Astrocyte of the cerebellum (primary cell): ENCODE measurements at regions not wholly inside any gene's neighbourhood (a gene's known extent, or its start where the extent isn't known, plus 50 kb on each side); places are given as distances from the start of the nearest gene placed in this dataset.

Experiments
- DNase-seq: peaks from one replicate; pipeline ENCODE4 v3.0.0-alpha.2; 2011; ENCODE audit warnings: low read depth
- H3K4me3 ChIP-seq: 2 replicates; pipeline ENCODE4 v1.5.1; 2011; ENCODE audit warnings: mild to moderate bottlenecking, low read depth, low read length, moderate library complexity
- CTCF ChIP-seq: IDR thresholded peaks from 2 replicates; pipeline ENCODE4 v1.5.1; 2012; ENCODE audit warnings: low read length, low read depth, moderate library complexity, mild to moderate bottlenecking; ENCODE audit errors: missing control alignments
- in situ Hi-C: cut with HindIII; loops from 2 replicates; pipeline ENCODE4 v1.10.0; 2017; ENCODE audit warnings: low sequenced_read_pairs

DNA sequence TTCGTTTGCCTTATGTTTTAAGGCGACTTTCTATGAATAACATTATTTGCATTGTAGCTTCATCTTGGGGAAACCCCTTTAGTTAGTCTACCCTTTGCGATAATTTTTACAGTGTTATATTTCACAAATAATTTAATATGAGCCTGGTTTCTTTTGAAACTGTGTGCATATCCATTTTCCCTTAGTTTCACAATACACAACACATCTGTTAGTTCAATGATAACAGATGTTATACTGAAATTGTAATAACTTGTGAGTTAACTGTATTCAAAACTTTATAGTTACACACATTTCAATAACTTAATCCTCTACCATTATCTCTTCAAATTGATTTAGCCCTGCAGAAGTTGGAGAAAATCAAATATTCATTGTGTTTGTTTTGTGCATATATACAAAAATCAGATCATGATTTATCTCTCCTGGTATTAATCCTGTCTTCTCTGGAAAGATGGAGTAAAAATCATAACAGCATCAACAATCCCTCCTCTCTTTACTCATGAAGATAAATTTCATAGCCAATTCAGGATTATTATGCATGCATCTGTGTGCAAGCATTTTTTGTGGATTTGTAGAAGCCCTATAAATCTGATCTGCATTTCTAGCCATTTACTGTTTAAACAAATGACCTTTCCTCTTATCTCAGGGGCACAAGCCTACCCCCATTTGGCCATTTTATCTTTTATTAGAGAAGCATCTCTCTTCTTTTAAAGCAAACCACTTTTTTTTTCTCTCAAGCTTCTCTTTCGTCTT lies 304.0 kb downstream of the VPS13C start:
- in situ Hi-C loops, result no loop called here
- DNase-seq, result no peak
- no peak overlapping the region for H3K4me3 ChIP-seq
- TF ChIP-seq CTCF, result no peak

DNA sequence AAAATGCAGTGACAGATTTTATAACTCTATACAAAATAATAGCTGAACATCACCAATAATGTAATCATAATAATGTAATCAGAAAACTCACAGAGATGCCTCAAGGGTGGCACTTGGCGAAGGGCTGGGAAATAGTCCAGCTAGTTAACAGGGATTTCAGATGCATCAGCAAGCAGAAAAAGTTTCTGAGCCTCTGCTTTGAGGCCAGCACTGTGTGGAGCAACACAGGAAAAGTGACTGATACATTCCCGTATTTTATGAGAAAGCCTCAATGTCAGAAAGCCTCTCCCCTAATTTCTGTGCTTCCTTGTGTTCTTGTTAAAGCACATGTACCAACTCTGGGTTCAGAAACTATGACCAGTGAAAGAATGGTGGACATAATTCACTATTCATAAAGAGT lies 304.8 kb downstream of the VPS13C start:
- TF ChIP-seq CTCF, result no peak
- DNase-seq, result no peak
- H3K4me3 ChIP-seq, result no peak overlapping the region
- in situ Hi-C loops, result no loop called here

GRCh38 chr15:61753018-61753710 lies 307.1 kb downstream of the VPS13C start:
- no peak for TF ChIP-seq CTCF

DNA sequence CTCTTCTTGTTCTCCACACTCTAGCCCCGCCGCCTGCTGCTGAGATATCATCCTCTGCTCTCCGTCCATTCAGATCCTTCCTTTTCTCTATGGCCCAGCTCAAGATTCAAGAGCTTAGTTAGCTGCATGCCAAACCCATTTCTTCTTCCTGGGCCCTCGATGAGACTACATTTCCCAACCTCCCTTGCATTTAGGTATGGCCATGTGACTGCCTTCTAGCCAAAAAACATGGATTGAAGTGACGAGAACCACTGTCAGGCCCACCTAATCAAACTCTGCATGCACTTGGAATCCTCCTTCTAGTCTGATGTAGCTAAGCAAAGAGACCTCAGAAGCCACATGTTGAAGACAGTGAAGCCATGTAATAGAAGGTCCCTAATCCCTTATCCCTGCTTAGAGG lies 308.2 kb downstream of the VPS13C start:
- no peak overlapping the region for H3K4me3 ChIP-seq
- no peak for DNase-seq
- in situ Hi-C loops, result no loop called here
- TF ChIP-seq CTCF, result no peak

More at GRCh38 chr15:61753018-61753710, 307.1 kb downstream of the VPS13C start:
- no peak for DNase-seq
- in situ Hi-C loops, result no loop called here
- no peak overlapping the region for H3K4me3 ChIP-seq

GRCh38 chr15:61750271-61751084 lies 309.8 kb downstream of the VPS13C start:
- in situ Hi-C loops, result no loop called here
- H3K4me3 ChIP-seq, result no peak overlapping the region
- DNase-seq, result no peak
- no peak for TF ChIP-seq CTCF

DNA sequence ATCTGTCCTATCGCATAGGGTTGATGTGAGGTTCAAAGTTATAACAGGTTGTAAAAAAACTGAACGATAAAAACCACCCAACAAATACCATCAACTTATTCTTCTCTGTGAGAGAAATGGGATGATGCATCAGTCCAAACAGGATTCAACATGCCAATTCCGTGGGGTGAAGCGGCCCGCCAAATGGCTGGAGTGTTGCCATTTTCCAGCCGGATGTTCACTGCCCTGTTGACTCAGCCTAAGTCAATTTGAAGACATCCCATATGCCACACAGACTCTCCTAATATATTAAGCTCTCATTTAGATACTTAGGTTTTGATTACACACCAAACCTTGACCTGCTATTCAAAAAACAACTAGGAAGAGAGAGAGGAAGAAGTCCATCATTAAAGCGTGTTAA lies 311.1 kb downstream of the VPS13C start:
- H3K4me3 ChIP-seq, result no peak overlapping the region
- no peak for TF ChIP-seq CTCF
- in situ Hi-C loops, result no loop called here
- DNase-seq, result no peak
